HG02870 (cell line): ENCODE measurements at regions not wholly inside any gene's neighbourhood (a gene's known extent, or its start where the extent isn't known, plus 50 kb on each side); places are given as distances from the start of the nearest gene placed in this dataset.

Experiments used
- ATAC-seq: cut with Tn5 transposase; IDR thresholded peaks from one replicate; pipeline ENCODE4 v1.9.1; 2021; ENCODE audit warnings: mild to moderate bottlenecking, moderate library complexity; ENCODE audit not compliant: unreplicated experiment

GRCh38 chr12:114902665-114903064, 218.7 kb upstream of the TBX3 start:
- no peak for ATAC-seq

GRCh38 chr12:114901316-114901715, 217.3 kb upstream of the TBX3 start:
- no peak for ATAC-seq

- ATAC-seq = no peak
Measured at GRCh38 chr12:114898159-114898558, 214.2 kb upstream of the TBX3 start.

- no peak for ATAC-seq
Measured at GRCh38 chr12:114895827-114896226, 211.9 kb upstream of the TBX3 start.

- no peak for ATAC-seq
Measured at GRCh38 chr12:114895081-114895480, 211.1 kb upstream of the TBX3 start.

GRCh38 chr12:114894076-114894475, 210.1 kb upstream of the TBX3 start:
- no peak for ATAC-seq

GRCh38 chr12:114888928-114889584, 205.1 kb upstream of the TBX3 start:
- ATAC-seq = no peak

- ATAC-seq = no peak
Measured at GRCh38 chr12:114888448-114888847, 204.5 kb upstream of the TBX3 start.

- ATAC-seq = no peak
Measured at GRCh38 chr12:114885501-114885900, 201.5 kb upstream of the TBX3 start.

- no peak for ATAC-seq
Measured at GRCh38 chr12:114884575-114884974, 200.6 kb upstream of the TBX3 start.

GRCh38 chr12:114882083-114882482, 198.1 kb upstream of the TBX3 start:
- ATAC-seq = no peak

- no peak for ATAC-seq
Measured at GRCh38 chr12:114879354-114879753, 195.4 kb upstream of the TBX3 start.

- no peak for ATAC-seq
Measured at GRCh38 chr12:114878781-114879180, 194.8 kb upstream of the TBX3 start.

- ATAC-seq = no peak
Measured at GRCh38 chr12:114876968-114877680, 193.1 kb upstream of the TBX3 start.

- no peak for ATAC-seq
Measured at GRCh38 chr12:114875313-114875712, 191.3 kb upstream of the TBX3 start.

- no peak for ATAC-seq
Measured at GRCh38 chr12:114873656-114874055, 189.7 kb upstream of the TBX3 start.

- ATAC-seq = no peak
Measured at GRCh38 chr12:114868995-114869834, 185.2 kb upstream of the TBX3 start.

GRCh38 chr12:114866331-114866730, 182.4 kb upstream of the TBX3 start:
- no peak for ATAC-seq

- no peak for ATAC-seq
Measured at GRCh38 chr12:114864837-114865551, 181.0 kb upstream of the TBX3 start.

GRCh38 chr12:114863911-114864310, 179.9 kb upstream of the TBX3 start:
- ATAC-seq = no peak

GRCh38 chr12:114860969-114861368, 177.0 kb upstream of the TBX3 start:
- ATAC-seq = no peak
